ENCODE measurements at regions not wholly inside any gene's neighbourhood (a gene's known extent, or its start where the extent isn't known, plus 50 kb on each side); places are given as distances from the start of the nearest gene placed in this dataset.
"Not testable (repeated sequence)": the region's sequence is repeated elsewhere in the genome, so short reads cannot be mapped to it uniquely, and the experiment has no call there.

DNA sequence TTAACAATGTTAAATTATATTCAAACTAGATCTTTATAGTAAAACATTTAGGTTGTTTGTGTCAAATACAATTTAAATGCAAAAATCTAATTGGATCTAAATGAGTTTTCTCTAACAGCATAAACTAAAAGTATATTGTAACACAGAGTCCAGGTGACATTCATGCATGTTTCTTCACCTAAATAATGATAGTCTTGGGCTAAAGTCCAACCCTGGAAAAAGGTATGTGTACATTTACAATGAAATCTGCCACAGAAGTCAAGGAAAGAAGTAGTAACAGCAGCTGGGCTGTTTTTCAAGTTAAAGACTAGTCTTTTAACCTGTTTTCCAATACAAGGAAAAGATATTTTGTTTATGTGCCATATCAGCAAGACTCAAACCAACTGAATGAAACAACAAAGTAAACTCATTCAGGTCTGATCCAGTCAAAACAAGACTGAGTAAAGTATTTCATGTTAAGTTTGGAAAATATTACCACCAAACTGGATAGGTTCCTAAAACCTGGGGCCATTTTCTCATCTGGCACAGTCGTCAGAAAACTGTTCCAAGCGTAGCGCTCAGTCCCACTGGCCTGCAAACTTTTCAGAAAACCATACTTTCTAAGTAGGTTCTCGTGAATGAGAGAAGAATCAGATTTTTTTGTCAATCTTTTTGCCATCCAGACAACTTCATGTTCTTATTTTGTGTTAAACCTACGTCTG is 349.2 kb downstream of the HGF start:
- no peak for DNase-seq

DNA sequence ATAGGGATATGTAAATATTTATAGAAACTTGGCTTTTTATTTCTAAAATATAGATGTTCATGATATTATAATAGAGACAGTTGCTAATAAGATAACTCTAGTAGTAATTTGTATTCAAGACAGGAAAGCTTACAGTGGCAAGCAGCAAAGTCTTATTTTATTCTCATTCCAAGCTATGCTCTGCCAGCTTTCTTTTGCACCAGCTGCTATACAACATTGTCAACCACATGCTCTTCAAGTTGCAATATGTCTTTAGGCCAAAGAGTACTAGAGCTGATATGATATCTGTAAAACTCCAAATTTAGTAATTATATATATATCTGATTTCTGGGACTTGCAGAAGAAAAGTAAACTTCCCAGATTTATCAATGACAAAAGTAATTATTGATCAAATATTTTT is 350.1 kb downstream of the HGF start:
- no peak for DNase-seq

DNA sequence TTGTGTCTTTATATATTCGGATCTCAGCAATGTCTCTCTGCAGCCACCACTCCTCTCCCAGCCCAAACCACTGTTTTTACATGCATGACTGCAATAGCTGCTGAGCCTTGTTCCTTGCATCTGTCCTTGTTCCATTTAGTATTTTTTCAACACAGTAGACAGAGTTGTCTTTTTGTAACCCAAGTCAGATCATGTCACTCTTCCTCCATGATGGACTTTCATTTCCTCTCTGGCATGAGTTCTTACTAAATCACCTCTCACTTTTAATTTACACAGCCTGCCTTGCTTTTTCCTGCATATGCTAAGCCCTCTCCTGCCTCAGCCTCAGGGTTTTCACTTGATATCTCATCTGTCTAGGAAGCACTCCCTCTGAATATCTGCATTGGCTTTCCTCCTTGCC is 353.2 kb downstream of the HGF start:
- DNase-seq: no peak

DNA sequence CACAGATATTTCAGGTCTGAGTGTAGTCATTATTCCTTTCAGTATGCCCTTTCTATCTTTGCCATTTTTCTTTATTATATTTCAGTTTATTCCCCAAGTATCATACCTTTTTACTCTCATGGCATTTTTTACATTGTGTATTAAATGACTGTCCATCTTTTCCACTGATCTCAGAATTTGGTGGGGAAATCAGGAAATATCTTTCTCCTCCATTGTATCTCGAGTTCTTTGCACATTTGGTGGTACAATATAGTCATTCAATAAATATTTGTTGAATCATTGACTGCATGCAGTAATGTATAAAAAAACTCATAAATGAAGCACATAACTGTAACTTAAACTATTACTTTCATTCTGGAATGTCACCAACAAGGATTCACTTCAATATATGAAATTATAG is 354.7 kb downstream of the HGF start:
- no peak for DNase-seq

DNA sequence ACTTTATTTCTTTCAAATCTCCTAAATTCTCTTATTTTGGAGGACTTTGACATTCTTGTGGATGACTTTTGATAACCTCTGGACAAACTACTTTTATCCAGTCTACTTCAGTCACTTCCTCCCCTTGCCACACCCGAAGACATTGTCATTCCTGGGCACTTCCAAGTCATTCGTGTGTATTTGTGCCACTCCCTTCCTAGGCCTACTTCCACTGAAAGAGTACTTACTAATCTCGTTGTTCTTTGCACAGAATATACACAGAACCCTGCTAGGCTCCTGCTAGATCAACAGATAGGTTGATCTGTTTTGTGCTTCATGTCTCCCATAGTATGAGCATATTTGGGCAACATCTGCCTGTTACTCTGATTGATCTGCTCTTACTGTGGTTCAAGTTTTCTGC is 355.4 kb downstream of the HGF start:
- no peak for DNase-seq

DNA sequence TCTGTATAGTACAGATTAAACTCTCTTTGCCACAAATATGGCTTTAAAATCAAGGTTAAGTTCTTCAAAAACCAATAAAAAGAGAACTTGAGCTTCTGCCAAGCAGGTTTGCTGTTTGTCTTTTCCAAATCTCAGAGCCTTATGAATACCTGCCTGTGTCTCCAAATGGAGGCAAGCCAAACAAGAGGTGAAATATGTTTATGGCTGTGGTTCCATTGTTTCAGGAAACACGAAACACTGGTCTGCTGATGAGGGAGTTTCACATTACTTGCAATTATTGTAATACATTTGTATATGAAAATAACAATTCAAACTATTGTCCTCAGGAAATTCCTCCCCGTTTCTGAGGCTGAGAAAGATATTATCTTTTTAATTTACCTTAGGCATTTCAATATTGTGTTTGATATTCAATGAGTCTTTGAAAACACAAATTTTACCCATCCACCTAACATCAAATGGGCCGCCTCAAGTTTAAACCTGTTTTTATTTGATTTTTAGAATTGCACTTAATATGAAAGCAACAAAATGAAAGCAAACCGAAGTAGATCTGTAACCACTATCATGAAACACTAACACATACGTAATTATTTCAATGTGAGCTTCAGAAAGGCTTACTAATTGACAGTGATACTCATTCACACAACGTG is 359.3 kb downstream of the HGF start:
- peak; percentile 30 for DNase-seq

DNA sequence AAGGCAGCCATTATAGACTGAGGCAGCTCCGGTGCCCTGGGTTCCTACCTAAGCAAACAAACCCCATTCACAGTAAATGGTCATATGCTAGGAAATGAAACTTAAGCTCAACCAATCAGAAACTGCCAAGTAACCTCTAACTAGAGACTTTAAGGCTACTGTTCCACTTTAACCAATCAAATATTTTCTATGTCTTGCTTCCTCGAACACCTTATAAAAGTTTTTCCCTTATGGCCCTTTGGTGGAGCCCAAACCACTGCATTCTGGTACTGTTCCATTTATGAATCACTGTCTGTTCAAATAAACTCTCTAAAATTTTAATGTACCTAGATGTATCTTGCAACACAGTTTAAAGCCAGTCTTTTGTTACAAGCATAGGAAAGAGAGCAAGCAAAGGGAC is 361.1 kb downstream of the HGF start:
- DNase-seq: no peak

DNA sequence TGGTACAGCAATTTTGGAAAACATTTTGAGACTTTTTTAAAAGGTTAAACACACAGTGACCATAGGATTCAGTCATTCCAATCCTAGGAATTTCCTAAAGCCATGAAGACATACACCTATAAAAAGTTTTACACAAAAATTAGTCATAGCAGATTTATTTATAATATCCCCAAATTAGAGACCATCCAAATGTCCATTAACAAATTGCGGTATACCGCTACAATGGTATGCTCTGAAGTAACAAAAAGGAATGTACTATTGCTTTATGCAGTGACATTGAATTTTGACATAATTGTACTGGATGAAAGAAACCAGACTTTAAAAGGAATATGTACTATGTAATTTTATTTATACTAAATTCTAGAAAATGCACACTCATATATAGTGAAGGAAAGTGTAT is 362.8 kb downstream of the HGF start:
- DNase-seq: no peak

DNA sequence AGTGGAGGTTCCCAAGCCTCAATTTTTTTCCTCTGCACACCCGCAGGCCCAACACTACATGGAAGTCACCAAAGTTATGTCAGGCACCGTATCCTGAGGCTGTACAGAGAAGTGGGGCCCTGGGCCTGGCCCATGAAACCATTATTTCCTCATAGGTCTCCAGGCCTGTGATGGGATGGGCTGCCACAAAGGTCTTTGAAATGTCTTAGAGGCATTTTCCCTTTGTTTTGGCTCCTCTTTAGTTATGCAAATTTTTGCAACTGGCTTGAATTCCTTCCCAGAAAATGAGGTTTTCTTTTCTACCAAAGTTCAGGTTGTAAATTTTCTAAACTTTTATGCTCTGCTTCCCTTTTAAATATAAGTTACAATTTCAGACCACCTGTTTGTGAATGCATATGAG is 365.2 kb downstream of the HGF start:
- DNase-seq: no peak

DNA sequence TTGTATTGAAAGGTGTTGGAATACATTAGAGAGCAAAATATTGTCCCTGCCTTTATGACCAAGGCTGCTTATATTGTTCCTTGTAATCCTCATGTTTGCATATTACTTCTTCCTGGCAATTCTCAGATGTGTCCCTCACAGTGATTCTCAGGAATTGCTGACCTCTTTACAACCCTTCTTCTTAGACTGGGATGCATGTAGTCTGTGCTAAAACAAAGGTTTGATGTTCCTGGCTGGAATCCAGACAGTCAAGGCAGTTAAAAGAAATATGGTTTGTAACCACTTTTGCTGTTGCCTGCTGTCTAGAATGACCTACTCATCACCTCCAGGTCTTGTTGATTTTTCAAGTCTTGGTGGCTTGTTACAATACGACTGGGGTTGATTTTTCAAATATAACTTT is 367.6 kb downstream of the HGF start:
- DNase-seq: no peak

DNA sequence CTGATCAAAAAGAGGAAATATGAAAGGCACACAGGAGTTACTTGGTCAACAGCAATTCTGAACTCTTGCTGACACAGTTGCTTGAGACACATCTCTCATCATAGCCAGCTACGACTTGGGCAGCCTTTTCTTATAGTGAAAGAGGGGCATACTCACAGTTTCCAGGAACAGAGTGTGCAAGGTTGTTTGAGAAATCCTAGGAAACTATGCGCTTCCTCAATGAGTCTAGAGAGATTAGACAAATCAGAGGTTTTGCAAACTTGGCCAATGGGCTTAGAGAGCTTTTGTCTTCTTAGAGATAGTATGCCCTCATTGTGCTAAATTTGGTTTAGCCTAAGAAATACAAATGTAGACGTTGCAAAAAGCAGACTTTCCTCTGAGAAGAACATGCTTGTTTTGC is 370.4 kb downstream of the HGF start:
- no peak for DNase-seq

DNA sequence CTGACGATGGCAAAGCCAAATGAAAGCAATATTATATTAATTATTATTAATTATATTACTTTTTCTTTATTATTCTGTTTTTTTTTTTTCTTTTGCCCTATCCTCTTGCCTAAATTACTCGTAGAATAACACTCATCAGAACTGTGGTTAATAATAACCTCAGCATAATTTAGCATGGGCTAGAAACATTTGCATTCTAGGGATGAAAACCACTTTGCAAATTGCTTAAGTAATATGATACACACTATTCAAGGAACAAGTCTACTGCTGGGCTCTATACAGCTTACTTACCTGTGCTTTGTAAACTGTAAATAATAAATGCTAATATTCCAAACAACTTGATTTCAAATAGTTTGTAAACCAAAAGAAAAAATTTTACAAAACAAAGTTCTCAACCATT is 375.8 kb downstream of the HGF start:
- DNase-seq: no peak

DNA sequence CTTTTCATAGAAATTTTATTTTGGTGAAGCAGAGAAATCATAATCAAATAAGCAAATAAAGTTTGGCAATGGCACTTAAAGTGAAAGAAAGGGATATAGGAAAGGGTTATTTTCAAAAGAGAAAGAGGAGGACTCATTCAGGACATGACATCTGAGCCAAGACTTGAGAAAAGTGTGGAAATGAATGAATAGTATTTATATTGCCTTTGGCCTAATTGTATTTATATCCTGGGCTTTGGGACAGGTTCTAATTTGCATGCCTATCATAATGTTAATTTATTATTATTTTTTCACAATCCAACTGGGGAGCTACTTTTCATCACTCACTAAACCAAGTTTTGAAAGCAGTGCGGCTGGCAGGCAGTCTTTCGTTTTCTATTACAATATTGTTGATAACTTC is 376.8 kb downstream of the HGF start:
- no peak for DNase-seq

DNA sequence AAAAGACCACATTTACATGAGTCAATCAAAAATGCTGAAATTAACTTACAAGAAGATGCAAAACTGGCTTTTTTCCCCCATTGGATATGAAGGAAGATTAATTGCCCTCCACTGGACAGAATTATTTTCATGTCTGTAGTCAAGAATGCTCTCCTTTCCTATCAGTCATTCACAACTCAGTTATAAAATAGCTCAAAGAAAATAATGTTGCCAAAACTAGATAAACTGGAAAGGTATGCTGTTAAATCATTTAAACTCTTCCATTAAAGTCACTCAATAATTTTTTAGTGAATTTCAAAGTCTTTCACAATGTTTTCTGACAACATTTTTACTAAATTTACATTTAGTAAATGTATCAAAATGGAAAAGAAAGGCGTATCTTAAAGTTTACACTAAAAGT is 384.5 kb downstream of the HGF start:
- no peak for DNase-seq

DNA sequence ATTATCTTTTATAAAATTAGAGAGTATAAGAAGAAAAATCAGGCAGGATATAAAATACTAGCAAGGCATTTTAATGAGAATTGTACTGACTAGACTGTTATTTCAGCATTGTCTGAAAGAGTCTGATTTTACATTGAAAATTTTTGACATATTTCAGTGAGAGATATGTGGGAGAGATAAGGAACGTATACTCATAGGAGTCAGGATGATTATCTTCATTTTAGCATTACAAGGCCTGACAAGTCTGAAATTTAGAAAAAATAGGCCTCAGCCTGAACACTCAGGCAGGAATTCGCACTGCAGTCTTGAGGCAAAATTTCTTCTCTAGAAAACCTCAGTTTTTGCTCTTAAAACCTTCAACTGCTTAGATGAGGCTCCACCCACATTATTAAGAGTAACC is 386.0 kb downstream of the HGF start:
- no peak for DNase-seq

DNA sequence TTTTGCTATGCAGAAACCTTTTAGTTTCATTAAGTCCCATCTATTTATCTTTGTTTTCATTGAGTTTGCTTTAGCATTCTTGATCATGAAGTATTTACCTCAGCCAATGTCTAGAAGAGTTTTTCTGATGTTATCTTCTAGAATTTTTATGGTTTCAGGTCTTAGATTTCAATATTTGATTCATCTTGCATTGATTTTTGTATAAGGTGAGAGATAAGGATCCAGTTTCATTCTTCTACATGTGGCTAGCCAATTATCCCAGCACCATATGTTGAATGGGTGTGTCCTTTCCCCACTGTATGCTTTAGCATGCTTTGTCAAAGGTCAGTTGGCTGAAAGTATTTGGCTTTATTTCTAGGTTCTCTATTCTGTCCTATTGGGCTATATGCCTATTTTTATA is 395.2 kb downstream of the HGF start:
- not testable (repeated sequence) for DNase-seq

DNA sequence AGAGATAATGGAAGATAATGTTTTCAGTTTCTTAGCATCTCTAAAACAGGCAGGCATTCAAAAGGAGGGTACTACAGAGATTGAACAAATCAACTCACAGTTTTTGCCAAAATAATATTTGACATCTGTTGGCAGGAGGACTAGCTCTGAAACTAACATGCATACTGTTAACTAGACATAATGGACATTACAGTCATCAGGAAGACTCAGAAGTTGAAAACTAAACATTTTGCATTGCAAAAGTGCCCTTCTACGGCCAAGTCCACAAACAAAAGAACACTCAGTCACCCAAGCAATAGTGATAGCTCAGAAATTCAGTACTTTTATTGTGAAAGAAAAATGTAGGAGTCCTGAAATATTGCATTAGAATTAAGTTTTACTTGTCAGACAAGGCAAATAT is 399.0 kb downstream of the HGF start:
- DNase-seq: no peak

DNA sequence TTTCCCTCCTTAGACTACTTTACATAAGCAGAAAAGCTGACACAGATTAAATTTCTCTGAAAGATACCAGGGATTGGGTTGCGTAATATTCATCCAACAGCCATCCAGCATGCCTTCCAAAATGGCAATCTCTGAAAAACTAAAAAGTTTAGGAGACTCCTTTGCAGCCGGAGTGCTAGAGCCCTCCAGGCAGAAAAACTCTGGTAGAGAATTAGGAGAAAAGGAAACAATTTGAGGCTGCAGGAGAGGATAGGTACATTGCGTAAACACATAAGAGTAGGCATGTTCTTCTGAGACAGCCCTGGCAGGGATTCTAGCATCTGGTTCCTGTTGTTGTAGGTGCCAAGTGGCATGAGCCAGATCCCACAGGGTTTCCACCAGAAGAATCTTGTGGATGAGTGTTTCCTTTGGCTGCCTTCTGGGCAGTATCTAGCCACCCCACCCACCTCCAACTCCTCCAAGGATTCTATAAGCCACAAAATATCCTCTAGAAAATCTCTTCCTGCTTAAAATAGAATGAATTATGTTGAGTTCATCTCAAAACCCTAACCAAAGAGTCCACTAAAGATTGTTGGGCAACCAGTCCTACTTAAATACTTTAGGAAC is 402.4 kb downstream of the HGF start:
- no peak for DNase-seq

DNA sequence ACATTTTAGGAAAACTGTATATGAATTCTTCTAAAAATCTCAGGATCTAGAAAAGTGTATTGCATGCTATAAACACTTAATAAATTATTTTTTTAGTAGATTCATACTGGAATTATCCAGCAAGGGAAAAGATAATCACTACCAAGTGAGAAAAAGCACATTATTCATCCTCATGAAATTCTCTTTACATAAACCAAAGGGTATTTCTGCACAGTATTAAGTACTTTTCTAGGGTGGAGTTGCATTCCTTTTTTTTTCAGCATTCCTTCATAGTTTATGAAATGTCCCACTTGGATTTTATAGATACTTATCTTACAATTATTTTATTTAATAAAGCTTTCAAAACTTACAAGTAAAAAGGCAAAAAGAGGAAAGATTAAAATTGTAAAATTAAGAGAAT is 403.3 kb downstream of the HGF start:
- no peak for DNase-seq

DNA sequence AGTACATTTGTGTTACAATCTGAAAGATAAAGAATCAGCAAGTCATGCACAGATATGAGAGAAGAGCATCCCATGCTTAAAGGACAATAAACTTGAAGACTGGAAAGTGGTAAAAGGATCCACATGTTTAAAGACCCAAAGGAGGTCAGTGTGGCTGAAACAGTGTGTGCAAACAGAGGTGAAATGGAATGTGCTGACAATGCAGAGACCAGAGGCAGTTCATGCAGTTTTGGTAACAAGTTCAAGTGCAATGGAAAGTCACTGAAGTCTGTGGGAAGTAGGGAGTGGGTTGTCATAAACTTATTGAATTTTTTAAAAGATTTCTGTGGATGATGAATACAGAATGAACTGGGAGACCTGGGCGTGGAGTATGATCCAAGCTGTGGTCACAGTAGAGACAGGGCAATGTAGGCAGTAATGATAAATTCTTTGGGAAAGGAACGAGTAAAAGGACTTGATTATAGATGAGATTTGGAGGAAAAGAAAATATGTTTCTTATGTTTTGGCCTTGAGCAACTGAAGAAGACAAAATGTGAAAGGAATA is 408.0 kb downstream of the HGF start:
- DNase-seq: no peak

DNA sequence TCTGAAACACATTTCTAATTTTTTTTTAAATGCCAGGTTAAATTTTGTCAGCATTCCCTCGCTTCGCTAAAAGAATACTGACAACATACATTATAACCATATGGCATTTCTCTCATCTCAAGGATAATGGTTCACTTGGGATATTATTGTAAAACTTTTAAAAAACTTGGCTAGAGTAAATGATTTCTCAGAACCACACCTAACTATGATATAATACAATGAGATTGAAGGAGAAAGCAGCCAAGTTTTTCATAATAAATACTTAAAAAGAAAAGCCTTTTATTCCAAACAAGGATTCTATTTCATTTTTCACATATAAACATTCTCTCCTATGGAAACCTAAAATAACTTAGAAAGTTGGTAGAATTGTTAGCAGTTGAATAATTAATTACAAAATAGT is 413.9 kb downstream of the HGF start:
- DNase-seq: no peak

DNA sequence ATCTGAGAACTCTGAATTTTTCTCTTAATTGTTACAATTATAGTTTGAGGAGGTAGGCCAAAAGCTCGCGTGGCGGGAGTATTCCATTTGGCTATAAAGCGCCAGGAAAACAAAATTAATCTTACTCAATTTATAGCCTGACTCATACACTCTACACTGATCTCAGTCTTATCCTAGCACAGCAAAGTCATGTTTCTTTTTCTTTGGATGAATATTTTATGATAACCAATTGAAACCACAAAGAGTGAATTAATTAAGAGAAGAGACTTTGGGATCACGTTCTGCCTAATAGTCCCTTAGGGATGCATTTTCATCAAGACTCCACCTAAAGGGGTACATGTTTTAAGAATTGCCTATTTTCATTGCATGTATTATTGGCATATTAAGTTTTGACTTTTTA is 420.8 kb downstream of the HGF start:
- no peak for DNase-seq

DNA sequence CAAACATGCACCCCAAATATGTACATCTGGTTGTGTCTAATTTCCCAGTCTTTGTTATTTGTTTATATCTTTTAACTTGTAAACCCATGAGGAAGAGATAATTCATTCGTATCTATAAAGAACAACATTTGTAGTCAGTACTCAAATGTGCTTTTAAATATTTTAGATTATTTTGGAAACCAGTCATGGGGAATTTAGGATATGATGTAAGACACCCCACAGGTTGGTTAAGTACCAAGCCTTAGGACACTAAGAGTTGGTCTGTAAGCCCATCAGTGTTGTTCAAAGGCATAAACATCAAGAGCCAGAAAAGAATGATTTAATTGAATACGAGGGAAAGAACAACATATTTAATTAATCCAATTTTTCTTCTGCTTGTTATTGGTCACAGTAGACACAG is 421.1 kb upstream of the SEMA3C start:
- DNase-seq: no peak

DNA sequence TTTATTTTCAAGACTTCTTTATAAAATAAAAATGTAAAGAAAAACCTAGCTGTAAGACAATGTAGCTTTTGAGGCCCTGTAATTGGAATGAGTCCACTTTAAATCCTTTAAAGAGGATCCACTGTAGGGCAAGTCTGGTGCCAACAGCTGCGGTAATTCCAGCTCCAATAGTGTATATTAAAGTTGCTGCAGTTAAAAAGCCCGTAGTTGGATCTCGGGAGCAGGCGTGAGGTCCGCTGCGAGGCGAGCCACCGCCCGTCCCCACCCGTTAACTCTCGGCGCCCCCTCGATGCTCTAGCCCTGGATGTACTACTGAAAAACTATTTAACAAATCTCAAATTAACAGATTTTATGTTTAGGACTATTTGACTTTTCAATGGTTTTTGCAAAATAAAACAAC is 414.7 kb upstream of the SEMA3C start:
- no peak for DNase-seq

DNA sequence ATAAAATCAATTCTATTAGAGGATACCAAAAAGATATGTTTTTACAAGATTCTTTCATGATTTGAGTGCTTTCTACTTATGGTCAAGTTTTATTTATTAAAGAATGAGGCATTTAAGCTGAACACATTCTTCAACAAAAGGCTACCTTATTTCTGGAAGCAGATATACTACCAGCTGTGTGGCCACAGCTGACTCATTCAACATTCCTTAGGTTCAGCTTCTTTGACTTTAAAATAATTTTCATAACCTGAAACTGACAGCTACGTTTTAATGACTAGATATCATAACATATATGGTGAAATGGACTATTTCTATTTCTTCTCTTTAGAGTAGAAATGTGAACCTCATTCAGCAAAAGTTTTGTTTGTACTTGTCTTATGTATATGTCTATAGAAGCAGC is 414.2 kb upstream of the SEMA3C start:
- DNase-seq: no peak

Data from NCI-H1092 treated with DMSO at 0.1 percent for 48 hours (cell line).